GM12878 (cell line): ENCODE measurements at regions not wholly inside any gene's neighbourhood (a gene's known extent, or its start where the extent isn't known, plus 50 kb on each side); places are given as distances from the start of the nearest gene placed in this dataset.

Experiments used
- ATAC-seq: fragments of 200-7000 bp; cut with Tn5 transposase; 3 replicates; pipeline ENCODE4 v1.9.1; 2020; ENCODE audit warnings: mild to moderate bottlenecking, moderate library complexity
- BruUV-seq: library from RNA; stranded (reverse); fragments of 400-500 nt; replicated peaks from 2 replicates; lab custom pipeline; 2021; lab: Mats Ljungman, UMichigan
- CTCF ChIA-PET: fragments of 300-600 bp; sonication (Branson Sonifier 250); formaldehyde crosslinking; extraction: SDS; loops from one replicate; lab custom pipeline; 2021; ENCODE audit warnings: inconsistent platforms; lab: Yijun Ruan, JAX
- POLR2A ChIA-PET: fragments of 350-600 bp; formaldehyde crosslinking; extraction: SDS; loops from one replicate; lab custom pipeline; 2021; ENCODE audit warnings: inconsistent platforms; lab: Charles Lee
- RAD21 ChIA-PET: fragments of 300-600 bp; sonication (Branson Sonifier 250); formaldehyde crosslinking; loops from one replicate; lab custom pipeline; 2023; ENCODE audit warnings: antibody characterized with exemption; ENCODE audit not compliant: unreplicated experiment; lab: Charles Lee
- SMC1A ChIA-PET: fragments of 300-600 bp; sonication (Branson Sonifier 250); formaldehyde crosslinking; loops from one replicate; lab custom pipeline; 2023; ENCODE audit not compliant: unreplicated experiment, uncharacterized antibody; lab: Charles Lee
- DNase-seq: peaks from one replicate; pipeline ENCODE4 v3.0.0-alpha.2; 2011; ENCODE audit warnings: low read depth, low spot score
- FAIRE-seq: peaks from 3 replicates; lab custom pipeline; 2011; peaks lifted over from hg19 to GRCh38; lab: Jason Lieb, UNC
- H2AFZ ChIP-seq: 2 replicates; pipeline ENCODE4 v1.6.0; 2011; ENCODE audit warnings: low read depth, low read length, control low read depth; ENCODE audit not compliant: control insufficient read depth
- H3K27ac ChIP-seq: 2 replicates; pipeline ENCODE4 v1.5.1; 2011; ENCODE audit warnings: control low read depth; ENCODE audit not compliant: control insufficient read depth, insufficient read depth
- H3K27me3 ChIP-seq, 2 experiments: replicated peaks in 1 of 2; 2 replicates each; pipeline versions ENCODE4 v1.6.0 to v1.6.1; 2011; ENCODE audit warnings: low read length in 1 of 2; ENCODE audit not compliant: control insufficient read depth in 2 of 2, insufficient read depth in 2 of 2
- H3K36me3 ChIP-seq, 2 experiments: 2 replicates each; pipeline ENCODE4 v1.5.1; 2011; ENCODE audit warnings: low read length in 1 of 2; ENCODE audit not compliant: control insufficient read depth in 2 of 2, insufficient read depth in 2 of 2
- H3K4me1 ChIP-seq: 2 replicates; pipeline ENCODE4 v1.6.1; 2011; ENCODE audit warnings: mild to moderate bottlenecking, low read length, moderate library complexity, mixed read lengths; ENCODE audit not compliant: control insufficient read depth, insufficient read depth
- H3K4me2 ChIP-seq: 2 replicates; pipeline ENCODE4 v1.6.0; 2011; ENCODE audit warnings: control low read depth; ENCODE audit not compliant: control insufficient read depth, insufficient read depth
- H3K4me3 ChIP-seq: fragments of 200-600 bp; sonication (generic); 2 replicates; pipeline ENCODE4 v1.5.1; 2016
- H3K79me2 ChIP-seq: 2 replicates; pipeline ENCODE4 v1.6.0; 2011; ENCODE audit warnings: low read length; ENCODE audit not compliant: control insufficient read depth, insufficient read depth
- H3K9ac ChIP-seq: 2 replicates; pipeline ENCODE4 v1.8.0; 2011; ENCODE audit warnings: low read length, control low read depth, mixed read lengths; ENCODE audit not compliant: control insufficient read depth, insufficient read depth
- H3K9me3 ChIP-seq: replicated peaks from 3 replicates; pipeline ENCODE4 v1.5.1; 2011; ENCODE audit warnings: mild to moderate bottlenecking, low read length; ENCODE audit not compliant: control insufficient read depth, insufficient read depth
- H4K20me1 ChIP-seq: 2 replicates; pipeline ENCODE4 v1.6.0; 2011; ENCODE audit not compliant: control insufficient read depth, insufficient read depth
- BACH1 ChIP-seq: fragments of 450-650 bp; IDR thresholded peaks from 2 replicates; pipeline ENCODE4 v1.6.1; 2017; ENCODE audit warnings: mild to moderate bottlenecking, borderline replicate concordance
- CBFB ChIP-seq: IDR thresholded peaks from 2 replicates; pipeline ENCODE4 v1.6.1; 2016; ENCODE audit warnings: antibody characterized with exemption, low read depth
- ETV6 ChIP-seq, 2 experiments: fragments of 450-650 bp in 1 of 2; IDR thresholded peaks in 1 of 2; conservative IDR thresholded peaks in 1 of 2; 2 replicates each; pipeline ENCODE4 v1.6.1; 2014; ENCODE audit warnings: antibody characterized with exemption in 1 of 2, borderline replicate concordance in 1 of 2, low read depth in 1 of 2, mild to moderate bottlenecking in 1 of 2, moderate library complexity in 1 of 2
- HDAC6 ChIP-seq: fragments of 200-600 bp; sonication (generic); IDR thresholded peaks from one replicate; pipeline ENCODE4 v1.8.0; 2017; ENCODE audit warnings: antibody characterized with exemption; ENCODE audit not compliant: unreplicated experiment
- KAT2A ChIP-seq: conservative IDR thresholded peaks from 2 replicates; pipeline ENCODE4 v1.6.1; 2011; ENCODE audit warnings: low read depth, low read length; ENCODE audit not compliant: control insufficient read depth
- LARP7 ChIP-seq: fragments of 450-650 bp; IDR thresholded peaks from 2 replicates; pipeline ENCODE4 v1.6.1; 2017; ENCODE audit warnings: mild to moderate bottlenecking
- NBN ChIP-seq: fragments of 450-650 bp; IDR thresholded peaks from 2 replicates; pipeline ENCODE4 v1.6.1; 2016
- NKRF ChIP-seq: fragments of 450-650 bp; conservative IDR thresholded peaks from 2 replicates; pipeline ENCODE4 v1.6.1; 2017; ENCODE audit warnings: mild to moderate bottlenecking, moderate library complexity
- PAX8 ChIP-seq: fragments of 450-650 bp; IDR thresholded peaks from 2 replicates; pipeline ENCODE4 v1.6.1; 2017; ENCODE audit warnings: mild to moderate bottlenecking, moderate library complexity
- SREBF1 ChIP-seq: IDR thresholded peaks from 2 replicates; pipeline ENCODE4 v1.6.1; 2012; ENCODE audit warnings: mild to moderate bottlenecking, low read length
- USF2 ChIP-seq: IDR thresholded peaks from 2 replicates; pipeline ENCODE4 v1.6.1; 2011; ENCODE audit warnings: low read depth, low read length, improper control_type of control experiment, borderline replicate concordance
- WGBS: methylation state at CpG from one replicate; pipeline ENCODE4 v1.1.6; 2016; ENCODE audit warnings: low lambda C conversion rate; ENCODE audit not compliant: insufficient replicate concordance, insufficient coverage; ENCODE audit errors: missing lambda C conversion rate; 5-methylcytosine and 5-hydroxymethylcytosine counted together
- in situ Hi-C: fragments of 300-500 bp; cut with MboI; formaldehyde crosslinking; loops from 9 replicates; pipeline ENCODE4 v1.14.3; 2018; ENCODE audit warnings: mixed read lengths
- intact Hi-C: fragments of 100-400 bp; cut with micrococcal nuclease; formaldehyde crosslinking; loops from one replicate; pipeline ENCODE4 v1.14.2; 2022; ENCODE audit not compliant: unreplicated experiment

DNA sequence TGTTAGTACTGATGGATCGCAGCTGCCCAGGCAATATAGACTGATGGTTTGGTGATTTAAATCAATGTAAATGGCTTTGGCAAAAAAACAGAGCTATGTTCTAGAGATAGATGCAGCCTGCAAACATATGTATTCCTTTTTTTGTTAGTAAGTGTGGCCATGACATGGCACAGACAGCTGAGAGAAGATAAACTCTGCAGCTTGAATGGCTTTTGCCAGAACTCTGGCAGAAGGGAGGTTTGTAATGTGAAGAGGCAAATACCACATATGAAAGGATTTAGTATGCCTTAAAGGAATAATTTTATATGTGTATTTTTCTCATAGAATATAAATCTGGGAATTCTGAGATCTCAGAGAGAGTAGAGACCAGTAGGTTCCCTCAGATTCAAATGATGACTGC lies 340.2 kb upstream of the DMAC1 start:
- Histone ChIP-seq H3K27ac (no peak overlapping the region), H3K9me3 (no peaks in the 10 kb centered on the region), H3K9ac (no peak overlapping the region), H3K4me3 (no peak overlapping the region), H2AFZ (no peak overlapping the region), H3K79me2 (no peaks in the 10 kb centered on the region), H3K27me3 (no peaks in the 10 kb centered on the region), H3K4me2 (no peak overlapping the region)
- intact Hi-C loops, result no loop called here
- FAIRE-seq (no peak), DNase-seq (no peak), ATAC-seq (no peak)
- ChIA-PET SMC1A (interaction anchor here (1.5 kb wide), 1 partner anchor 7 kb away, joined by 3 read pairs; no protein-coding TSS in a partner anchor), POLR2A (interaction anchor here (0.6 kb wide), 1 partner anchor 107 kb away, joined by 5 read pairs; no protein-coding TSS in a partner anchor), CTCF (no interaction called here)
- in situ Hi-C loops, result no loop called here
- 3% methylated on average over 1 of the region's 1 CpG for WGBS
- TF ChIP-seq USF2 (no peak), KAT2A (no peak), PAX8 (no peak), NKRF (no peak), NBN (no peak), LARP7 (no peak), CBFB (no peak), ETV6 (conservative IDR thresholded peaks at IDR 0.05 in 1 of 2, IDR thresholded peaks at IDR 0.05 in 1 of 2; ENCODE audit: borderline replicate concordance in 1 of 2, low read depth in 1 of 2) (no peak), SREBF1 (no peak), BACH1 (no peak), HDAC6 (no peak)
- TF ChIP-seq, all 136 proteins: peak for 0
- Histone ChIP-seq H3K4me1 (no peaks in the 10 kb centered on the region), H4K20me1 (no peaks in the 10 kb centered on the region), H3K36me3 (no peaks in the 10 kb centered on the region)
- BruUV-seq, result no TSS peak
- RAD21 ChIA-PET, result no interaction called here
